NCI-H82 treated with DMSO at 0.1 percent for 48 hours (cell line): ENCODE measurements at regions not wholly inside any gene's neighbourhood (a gene's known extent, or its start where the extent isn't known, plus 50 kb on each side); places are given as distances from the start of the nearest gene placed in this dataset.
"Not testable (repeated sequence)": the region's sequence is repeated elsewhere in the genome, so short reads cannot be mapped to it uniquely, and the experiment has no call there.

Source experiments
- DNase-seq: peaks from one replicate; lab custom pipeline; 2025; ENCODE audit not compliant: unreplicated experiment; lab: John Stamatoyannopoulos, UW

DNA sequence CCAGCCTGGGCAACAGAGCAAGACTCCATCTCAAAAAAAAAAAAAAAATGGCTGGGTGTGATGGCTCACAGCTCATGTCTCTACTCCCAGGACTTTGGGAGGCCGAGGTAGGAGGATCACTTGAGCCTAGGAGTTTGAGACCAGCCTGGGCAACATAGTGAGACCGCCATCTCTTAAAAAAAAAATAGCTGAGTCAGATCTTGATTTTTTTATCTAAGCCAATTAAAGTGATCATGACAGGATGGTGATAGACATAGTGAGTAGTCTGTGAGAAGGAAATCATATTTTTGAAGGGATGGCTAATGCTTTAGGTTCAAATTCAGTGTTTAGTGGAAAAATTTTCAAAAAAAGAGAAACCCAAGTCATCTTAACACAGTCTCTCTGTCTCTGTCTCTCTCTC lies 114.6 kb upstream of the JARID2 start:
- DNase-seq = no peak

DNA sequence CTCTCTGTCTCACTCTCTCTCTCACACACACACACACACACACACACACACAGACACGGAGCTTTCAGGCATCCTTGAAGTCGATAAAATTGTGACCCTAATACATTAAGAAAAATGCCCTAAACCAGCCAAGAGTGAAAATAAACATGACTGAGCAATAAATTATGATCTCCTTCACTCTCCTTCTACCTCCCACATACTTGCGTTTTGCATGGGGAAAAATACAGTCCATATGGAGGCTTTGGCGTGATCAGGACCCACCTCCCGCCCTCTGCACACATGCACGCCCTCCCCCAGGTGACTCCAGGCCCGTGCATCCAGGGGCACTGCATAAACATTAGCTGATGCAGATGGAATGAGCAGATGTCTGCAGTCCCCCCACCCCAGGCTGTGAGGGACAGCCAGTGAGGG lies 114.2 kb upstream of the JARID2 start:
- DNase-seq = peak; percentile 90

DNA sequence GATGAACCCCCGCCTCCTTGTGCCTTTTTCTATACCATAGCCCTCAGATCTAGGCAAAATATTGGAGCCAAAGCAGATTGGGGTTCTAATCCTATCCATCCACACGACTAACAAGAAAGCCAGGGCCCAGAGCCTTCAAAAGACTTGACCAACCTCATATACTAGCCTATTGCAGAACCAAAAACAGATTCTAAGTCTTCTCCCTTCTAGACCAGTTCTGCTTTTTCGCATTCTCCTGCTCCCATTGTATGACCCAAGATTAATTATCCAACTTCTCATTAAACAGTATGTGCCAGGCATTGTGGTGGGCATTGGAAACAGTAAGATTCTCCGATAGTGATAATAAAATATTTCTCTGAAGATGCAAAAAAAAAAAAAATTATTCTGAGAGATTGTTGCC lies 113.7 kb upstream of the JARID2 start:
- no peak for DNase-seq

DNA sequence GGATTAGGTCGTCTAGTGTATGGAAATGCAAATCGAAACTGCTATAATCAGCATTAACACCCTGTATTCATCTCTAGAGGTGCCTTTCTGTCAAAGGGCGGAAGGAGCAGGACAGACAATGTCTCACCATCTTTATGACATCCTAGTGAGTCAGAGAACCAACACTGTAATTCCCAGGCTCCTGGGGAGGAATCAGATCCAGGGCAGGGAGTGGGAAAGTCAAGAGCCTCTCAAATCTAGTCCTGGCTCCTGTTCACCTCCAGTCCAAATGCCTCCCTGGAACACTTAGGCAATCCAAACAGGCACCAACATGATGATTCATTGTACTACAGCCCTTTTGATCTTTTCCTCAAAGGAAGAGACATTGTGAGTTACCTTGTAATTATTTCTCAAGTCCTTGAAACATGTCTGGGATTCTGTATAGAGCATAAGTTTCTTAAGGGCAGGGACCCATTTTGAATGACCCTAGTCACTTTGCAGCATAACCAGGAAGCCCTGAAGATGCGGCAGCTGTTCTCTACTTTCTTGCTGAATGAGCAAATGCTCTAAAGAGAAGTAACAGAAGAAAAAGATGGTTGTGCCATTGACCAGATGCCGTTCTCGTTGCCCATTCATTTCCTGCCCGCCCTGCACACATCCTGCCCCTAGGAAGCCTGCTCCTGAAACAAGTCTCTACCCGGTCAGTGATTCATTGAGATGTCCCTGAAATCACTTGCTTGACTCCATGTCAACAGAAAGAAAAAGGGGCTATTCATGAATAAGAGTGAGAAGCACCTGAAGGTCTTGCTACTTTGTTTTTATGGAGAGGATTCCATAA lies 112.8 kb upstream of the JARID2 start:
- no peak for DNase-seq

DNA sequence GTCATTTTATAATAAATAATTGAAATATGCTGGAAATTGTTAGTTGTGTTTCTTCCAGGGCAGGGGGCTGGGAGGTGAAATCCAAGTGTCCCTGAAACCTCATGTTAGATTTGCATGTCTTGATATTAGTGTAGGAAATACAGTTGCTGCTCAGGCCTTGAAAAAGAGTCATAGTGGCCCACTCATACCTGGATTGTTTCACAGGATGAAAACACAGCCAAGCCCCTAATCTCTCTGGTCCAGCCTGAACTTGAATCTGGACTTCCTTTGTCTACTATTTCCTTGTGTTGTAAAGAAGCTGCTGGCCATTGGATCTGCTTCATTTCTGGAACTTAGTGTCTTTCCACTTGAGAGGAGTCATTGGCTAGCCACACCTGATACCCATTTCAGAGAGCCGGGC lies 108.8 kb upstream of the JARID2 start:
- DNase-seq = no peak

DNA sequence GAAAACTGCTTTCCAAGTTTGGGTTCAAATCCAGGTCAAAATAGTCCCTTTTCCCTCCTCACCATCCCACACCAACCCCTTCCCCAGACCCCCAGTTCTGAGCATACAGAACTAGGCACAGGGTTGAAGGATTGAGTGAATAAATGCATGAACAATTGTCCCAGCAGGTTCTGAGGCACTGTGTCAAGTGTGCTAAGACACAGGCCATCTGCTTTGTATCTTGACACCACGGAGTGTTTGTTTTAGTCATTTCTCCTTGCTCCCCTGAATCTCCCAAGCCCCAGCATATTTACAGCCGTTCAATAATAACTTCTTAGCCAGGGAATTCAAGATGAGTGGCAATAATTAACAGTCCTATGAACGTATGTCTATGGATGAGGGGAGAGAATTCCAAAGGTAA lies 102.8 kb upstream of the JARID2 start:
- no peak for DNase-seq

DNA sequence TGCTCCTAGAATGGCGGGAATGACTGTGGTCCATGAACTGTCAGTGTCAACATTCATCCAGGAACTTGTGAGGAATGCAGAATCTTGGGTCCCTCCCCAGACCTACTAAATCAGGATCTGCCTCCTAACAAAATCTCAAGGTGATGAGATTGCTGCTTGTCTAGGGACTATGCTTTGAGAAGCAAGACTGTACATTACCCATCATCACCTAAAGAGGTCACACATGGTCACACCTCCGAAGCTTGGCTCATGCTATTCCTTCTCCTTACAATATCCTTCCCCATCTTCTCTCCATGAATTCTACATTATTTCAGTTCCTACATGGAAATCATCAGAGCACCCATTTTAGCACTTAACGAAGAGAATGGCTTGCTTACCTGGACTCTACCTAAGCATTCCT lies 102.3 kb upstream of the JARID2 start:
- DNase-seq = no peak

DNA sequence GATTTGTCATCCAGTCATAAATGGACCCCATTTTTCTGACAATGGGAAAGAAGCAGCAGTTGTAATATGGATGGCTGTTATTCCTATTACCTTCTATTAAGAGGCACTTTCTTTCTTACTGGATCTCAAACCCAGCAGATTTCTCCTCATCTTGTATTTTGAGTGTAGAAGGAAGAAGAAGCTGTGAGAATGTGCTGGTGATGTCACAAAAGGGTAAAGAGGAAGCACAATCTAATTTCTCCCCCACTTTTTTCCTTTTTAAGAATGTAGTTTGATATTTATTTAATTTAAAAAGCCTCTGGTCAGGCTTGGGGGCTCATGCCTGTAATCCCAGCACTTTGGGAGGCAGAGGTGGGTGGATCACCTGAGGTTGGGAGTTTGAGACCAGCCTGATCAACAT lies 100.0 kb upstream of the JARID2 start:
- no peak for DNase-seq

DNA sequence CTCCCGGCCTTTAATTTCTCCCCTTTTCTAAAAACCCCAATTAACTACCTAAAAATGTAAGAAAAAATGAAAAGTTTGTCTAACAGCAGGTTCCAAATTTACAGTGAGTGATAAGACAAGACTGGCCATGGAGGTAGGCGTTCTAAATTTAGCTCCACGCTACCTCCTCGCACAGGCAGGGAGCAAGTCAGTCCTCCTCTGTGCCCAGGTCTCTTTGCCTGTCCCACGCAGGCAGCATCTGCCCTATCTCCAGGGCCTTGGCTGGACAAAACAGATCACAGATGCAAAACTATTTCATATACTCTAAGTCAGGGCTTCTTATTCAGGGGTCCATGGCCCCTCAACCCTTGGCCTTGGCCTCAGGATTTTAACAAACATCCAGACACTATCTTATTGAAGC lies 98.0 kb upstream of the JARID2 start:
- no peak for DNase-seq

DNA sequence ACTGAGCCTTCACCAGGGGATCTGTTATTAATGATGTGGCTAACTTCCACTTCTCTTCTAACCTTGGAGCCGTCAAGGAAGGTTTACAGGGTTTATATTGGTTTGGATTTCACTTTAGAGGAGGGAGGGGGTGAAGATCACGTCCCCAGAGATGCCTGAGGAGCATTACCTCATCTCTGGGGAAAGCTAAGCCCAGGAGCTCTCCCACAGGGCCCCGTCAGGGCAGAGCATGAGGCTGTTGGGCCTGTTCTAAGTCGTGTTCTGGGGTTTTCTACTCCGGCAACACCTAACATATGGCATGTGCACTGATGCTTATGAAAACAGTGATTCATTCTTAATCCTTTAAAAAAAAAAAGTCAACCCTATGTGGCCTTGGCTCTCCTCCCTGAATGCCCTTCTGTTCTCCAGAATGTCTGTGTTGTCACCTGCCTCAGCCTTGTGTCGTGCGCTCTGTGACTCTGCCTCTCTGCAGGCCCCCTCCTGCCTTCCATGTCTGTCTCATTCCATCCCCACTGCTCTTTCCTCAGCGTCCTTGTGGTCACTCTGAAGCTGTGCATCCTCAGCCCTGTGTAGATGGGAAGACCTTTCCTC lies 97.4 kb upstream of the JARID2 start:
- DNase-seq = peak; percentile 97

DNA sequence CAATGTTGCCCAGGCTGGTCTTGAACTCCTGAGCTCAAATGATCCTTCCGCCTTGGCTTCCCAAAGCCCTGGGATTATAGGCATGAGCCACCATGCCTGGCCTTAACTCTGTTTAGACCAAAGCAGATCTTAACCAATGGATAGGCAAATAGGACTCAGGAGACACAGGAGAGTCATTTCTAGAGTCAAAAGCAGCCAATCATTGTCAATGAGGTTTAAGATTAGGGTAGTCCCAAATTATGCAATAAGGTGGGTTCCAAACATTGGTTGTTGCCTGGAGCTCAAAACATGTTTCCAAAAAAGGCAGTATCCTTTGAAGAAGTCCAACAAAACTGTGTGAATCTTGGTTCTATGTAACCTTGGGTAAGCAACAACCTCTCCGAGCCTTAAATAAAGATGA lies 95.7 kb upstream of the JARID2 start:
- no peak for DNase-seq

DNA sequence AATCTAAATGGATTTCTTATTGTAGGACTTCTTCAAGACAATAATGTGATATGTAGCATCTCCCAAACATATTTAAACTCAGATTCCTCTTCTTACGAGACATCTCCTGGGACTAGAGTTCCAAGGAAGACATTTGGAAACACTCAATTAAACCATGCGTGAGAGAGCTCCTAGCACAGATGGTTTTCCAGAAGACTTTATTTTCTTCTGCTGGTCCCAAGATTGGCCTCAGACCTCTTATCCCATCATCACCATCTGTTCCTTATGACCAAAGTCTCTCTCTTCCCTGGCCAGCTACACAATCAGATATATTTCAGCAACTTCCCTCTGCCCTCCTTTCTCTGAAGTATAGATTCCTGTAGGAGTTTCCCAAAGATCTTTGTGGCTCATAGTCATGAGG lies 93.2 kb upstream of the JARID2 start:
- peak; percentile 74 for DNase-seq

DNA sequence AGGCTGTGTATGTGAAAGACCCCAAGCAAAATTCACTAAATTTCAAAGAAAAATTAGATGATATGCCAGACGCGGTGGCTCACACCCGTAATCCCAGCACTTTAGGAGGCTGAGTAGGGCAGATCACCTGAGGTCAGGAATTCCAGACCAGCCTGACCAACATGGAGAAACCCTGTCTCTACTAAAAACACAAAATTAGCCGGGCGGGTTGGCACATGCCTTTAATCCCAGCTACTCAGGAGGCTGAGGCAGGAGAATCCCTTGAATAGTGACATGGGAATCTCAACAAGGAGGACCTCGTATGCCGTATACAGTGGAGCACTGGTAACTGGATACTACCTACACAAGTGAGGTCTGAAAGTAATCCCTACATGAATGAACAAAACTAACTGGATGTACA lies 92.7 kb upstream of the JARID2 start:
- DNase-seq = no peak

DNA sequence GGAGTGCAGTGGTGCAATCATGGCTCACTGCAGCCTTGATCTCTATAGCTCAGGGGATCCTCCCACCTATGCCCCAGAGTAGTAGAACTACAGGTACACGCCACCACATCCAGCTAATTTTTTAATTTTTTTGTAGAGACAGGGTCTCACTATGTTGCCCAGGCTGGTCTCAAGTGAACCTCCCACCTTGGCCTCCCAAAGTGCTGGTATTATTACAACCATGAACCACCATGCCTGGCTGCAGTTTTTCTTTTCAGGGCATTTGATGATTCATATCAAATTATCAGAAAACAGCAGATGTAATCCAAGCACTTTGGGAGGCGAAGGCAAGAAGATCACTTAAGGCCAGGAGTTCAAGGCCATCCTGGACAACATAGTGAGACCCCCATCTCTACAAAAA lies 88.4 kb upstream of the JARID2 start:
- no peak for DNase-seq

DNA sequence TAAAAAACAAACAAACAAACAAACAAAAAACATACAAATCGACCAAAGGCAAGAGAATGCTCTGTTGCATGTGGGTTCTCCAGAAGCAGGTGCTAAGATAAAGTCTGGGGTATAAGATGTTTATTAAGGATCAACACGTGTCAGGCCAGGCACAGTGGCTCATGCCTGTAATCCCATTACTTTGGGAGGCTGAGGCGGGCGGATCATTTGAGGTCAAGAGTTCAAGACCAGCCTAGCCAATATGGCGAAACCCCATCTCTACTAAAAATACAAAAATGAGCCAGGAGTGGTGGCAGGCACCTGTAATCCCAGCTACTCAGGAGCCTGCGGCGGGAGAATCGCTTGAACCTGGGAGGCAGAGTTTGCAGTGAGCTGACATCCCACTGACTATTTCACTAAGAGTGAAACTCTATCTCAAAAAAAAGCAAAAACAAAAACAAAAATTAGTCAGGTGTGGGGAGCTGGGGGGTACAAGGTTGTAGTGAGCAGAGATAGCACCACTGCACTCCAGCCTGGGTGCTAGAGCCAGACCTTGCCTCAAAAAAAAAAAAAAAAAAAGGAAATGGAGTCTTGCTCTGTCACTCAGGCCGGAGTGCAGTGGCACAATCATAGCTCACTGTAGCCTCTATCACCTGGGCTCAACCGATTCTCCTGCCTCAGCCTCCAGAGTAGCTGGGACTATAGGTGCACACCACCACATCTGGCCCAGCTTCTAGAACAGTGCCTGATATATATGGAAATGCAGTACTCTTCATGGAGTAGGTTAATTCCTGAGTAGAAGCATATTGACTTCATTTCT lies 86.8 kb upstream of the JARID2 start:
- DNase-seq = peak; percentile 52

DNA sequence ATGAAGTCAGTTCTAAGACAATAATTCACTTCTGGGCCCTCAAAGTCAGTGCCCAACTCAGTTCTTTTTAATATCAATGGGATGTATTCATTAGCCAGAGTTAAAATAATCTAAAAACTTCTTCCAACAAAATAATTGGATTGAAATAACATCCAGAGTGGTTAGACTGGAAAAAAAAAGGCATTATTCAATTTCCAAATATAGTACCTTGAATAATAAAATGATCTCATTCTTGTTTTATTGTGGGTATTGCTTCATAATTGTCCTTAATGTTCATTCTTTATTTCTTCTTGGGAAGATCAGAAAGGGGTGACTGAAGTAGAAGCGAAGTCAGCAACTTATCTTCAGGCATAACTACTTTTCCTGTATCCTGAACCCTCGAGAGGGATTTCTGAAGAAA lies 85.1 kb upstream of the JARID2 start:
- DNase-seq = no peak

DNA sequence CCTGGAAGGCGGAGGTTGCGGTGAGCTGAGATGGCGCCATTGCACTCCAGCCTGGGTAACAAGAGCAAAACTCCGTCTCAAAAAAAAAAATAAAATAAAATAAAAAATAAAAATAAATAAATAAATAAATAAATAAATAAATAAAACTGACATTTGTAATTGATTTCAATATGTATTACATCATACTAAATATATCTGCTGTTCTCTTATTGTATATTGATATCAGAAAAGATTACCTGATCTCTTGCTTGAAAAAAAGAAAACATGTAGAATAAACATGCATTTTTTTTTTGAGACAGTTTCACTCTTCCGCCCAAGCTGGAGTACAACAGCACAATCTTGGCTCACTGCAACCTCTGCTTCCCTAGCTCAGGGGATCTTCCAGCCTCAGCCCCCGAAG lies 81.0 kb upstream of the JARID2 start:
- not testable (repeated sequence) for DNase-seq

DNA sequence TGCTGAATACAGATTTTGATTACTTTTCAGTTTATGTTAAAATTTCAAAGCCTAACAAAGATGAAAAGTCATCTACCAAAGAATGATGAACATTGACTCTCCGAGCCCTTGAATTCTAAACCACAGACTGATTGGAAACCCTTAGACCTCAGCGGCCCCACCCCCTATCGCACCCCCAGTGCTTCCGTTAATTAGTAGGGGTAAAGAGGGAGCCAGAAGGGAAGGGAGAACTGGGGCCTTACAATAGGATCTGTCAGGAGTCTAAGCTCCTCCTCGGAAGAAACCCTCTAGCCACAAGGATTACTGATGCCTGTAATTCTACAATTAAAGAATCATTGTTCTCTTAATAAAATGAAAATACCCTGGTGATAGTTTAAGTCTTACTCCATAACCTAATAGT lies 79.7 kb upstream of the JARID2 start:
- DNase-seq = peak; percentile 45

DNA sequence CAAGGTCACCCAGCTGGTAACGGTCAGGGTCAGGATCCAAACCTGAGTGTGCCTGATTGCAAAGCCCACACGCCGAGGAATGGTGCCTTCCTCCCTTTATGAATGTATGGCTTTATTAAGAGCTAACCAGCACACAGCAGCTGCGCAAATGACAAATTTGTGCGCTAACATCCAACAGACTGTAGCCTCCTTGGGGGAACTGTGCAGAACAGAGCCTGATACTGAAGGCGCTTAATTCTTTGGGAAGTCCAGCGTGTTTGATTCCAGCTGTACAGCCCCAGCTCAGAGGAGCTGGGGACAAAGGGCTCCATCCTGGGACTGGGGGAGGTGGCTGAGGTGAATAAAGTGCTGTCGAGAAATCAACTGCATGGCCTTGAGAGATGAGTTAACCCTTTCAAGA lies 75.7 kb upstream of the JARID2 start:
- DNase-seq = no peak

DNA sequence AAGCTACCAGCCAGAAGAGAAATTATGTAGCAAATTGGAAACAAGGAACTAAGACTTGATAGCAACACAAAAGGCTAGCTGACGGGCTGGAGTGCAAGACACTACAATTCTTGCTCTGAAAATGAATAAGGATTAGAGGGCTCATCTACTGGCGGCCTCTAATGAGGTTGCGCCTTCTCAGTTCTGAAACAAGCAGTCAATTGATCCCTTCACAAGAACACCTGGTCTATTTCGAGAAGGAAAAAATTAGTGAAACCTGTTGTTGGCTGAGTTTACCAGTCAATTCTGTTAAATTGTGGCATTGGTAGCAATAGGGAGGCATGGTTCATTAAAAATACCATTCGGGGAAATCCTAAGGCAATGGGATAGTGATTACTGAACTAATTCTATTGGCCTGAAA lies 74.8 kb upstream of the JARID2 start:
- DNase-seq = peak; percentile 52

DNA sequence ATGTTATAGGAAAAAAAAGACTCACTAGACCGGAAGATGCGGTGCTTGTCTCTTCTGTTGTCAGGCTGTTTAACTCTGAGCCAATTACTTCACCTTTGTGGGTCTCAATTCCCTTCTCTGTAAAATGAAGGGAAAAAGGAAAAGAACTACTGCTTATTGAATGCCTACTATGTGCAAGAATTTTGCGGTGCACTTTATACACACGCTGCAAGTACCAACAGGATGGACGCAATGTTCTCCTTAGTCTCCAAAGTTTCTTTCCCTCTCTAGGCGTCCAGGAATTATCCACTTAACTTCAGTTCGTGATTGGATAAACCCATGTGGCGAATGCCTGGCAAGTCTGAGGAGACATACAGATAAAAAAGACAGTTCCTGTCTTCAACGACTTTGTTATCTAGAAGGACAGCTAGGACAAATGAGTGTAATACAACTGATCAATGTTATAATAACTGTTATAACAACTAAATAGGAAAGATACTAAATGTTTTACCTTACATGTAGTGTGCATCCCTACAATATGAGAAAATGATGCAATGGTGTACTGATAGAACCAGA lies 69.0 kb upstream of the JARID2 start:
- DNase-seq = peak; percentile 59

DNA sequence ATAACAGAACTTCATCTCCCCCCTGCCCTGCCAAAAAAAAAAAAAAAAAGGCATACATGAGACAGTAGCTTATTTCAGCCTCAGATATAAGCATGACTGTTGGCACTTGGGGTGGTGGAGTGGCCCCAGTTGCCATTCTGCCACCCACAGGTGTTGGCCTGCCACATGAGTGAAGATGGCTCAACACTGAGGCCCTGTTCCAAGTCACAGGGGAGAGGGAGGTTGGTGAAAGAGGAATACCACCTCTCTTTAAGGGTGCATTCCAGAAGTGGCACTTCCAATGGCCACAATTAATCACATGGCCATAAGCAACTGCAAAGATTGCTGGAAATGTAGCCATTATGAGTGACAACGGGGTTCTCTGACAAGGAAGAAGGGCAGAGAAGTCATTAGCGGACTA lies 61.9 kb upstream of the JARID2 start:
- no peak for DNase-seq
